OCI-LY7 (cell line): ENCODE measurements at regions not wholly inside any gene's neighbourhood (a gene's known extent, or its start where the extent isn't known, plus 50 kb on each side); places are given as distances from the start of the nearest gene placed in this dataset.

Experiments used
- CTCF ChIP-seq: fragments of 200-600 bp; sonication (generic); conservative IDR thresholded peaks from 2 replicates; pipeline ENCODE4 v1.5.1; 2014; ENCODE audit warnings: mild to moderate bottlenecking, antibody characterized with exemption, low read length, moderate library complexity, mixed read lengths
- EZH2phosphoT487 ChIP-seq: fragments of 200-600 bp; sonication (generic); IDR thresholded peaks from 2 replicates; pipeline ENCODE4 v1.6.1; 2018; ENCODE audit warnings: low read depth, borderline replicate concordance, mild to moderate bottlenecking, mixed run types, antibody characterized with exemption, low read length, moderate library complexity, mixed read lengths

DNA sequence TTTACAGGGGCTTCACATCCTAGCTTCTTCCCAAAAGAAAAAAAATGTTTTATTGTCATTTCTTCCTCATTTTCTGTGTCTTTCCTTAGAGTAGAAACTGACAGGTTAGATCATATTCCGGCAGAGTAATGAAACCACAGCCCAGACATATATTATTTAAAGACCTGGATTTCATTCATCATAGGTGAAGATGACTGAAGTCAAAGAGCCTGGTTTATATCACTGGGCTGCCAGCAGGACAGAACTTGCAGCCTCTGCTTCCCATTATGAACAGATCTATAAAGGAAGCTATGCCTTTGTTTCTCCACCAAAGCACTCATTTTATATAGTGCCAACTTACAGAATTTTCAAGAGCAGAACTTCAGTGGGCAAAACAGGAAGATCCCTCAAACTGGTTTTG is 137.9 kb downstream of the METTL4 start:
- TF ChIP-seq CTCF (no peak), EZH2phosphoT487 (no peak)
